ENCODE measurements at regions not wholly inside any gene's neighbourhood (a gene's known extent, or its start where the extent isn't known, plus 50 kb on each side); places are given as distances from the start of the nearest gene placed in this dataset.

DNA sequence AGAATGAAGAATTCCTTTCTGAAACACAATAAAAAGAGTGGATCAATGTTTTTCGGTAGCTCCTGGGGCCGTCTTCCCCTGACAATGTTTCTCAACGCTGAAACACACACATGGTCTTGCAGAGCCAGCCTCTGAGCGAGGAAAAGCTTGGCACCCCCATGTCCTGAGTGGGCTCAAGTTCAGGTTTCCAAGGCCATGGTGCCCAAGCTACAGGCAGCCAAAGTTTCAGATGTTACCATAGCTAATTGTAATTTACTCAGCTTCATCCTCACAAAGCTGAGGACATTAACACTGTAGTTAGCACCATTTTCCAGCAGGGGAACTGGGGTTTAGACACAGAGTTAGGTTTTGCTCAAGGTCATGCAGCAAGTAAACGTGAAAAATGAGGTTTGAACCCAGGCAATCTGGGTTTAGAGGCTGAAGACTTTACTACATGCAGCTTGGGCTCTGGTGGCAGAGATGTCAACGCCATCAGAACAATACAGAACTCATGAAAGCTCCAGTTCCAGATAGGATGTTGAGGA lies 199.1 kb downstream of the TJP1 start:
- H4K20me1 ChIP-seq (ENCODE audit: insufficient read depth, low read length): no peaks in the 10 kb centered on the region
- no peak overlapping the region for H3K56ac ChIP-seq (ENCODE audit: extremely low read depth, insufficient read depth, low read length)
- H2BK5ac ChIP-seq (ENCODE audit: low read depth, low read length, poor library complexity, severe bottlenecking): no peak overlapping the region
- 90% methylated on average over 2 of the region's 6 CpGs; no CpG with 5 or more reads in 1 of the 2 experiments for WGBS, 2 experiments (ENCODE audit: extremely low coverage in 2 of 2, insufficient read length in 1 of 2)
- H3K4me2 ChIP-seq (ENCODE audit: low read depth, low read length): no peak overlapping the region
- H4K5ac ChIP-seq (ENCODE audit: low read depth, low read length): no peak overlapping the region
- intact Hi-C loops (cut with micrococcal nuclease) (no loop called here), dilution Hi-C loops (cut with HindIII; ENCODE audit: low sequenced_read_pairs, unreplicated experiment) (no loop called here), in situ Hi-C loops (cut with MboI; ENCODE audit: low sequenced_read_pairs) (no loop called here)
- H3K14ac ChIP-seq (replicated peaks; ENCODE audit: low read depth, low read length): no peak overlapping the region
- ChIA-PET CTCF (interaction anchor here (1.0 to 1.2 kb wide), 2 partner anchors 8 to 10 kb away, joined by 3 to 4 read pairs; no protein-coding TSS in a partner anchor), POLR2A (ENCODE audit: unreplicated experiment) (no interaction called here)
- H2AFZ ChIP-seq (replicated peaks; ENCODE audit: low read length, poor library complexity): no peak overlapping the region
- no peak overlapping the region for H3K4ac ChIP-seq (ENCODE audit: low read depth, low read length)
- no peak overlapping the region for H2AK5ac ChIP-seq (ENCODE audit: low read depth, low read length)
- H3K9me3 ChIP-seq (ENCODE audit: control insufficient read depth, insufficient read depth, low read length): no peaks in the 10 kb centered on the region
- H3K23ac ChIP-seq (ENCODE audit: low read depth, low read length): no peak overlapping the region
- H2BK20ac ChIP-seq (ENCODE audit: low read depth, low read length): no peak overlapping the region
- H3K4me3 ChIP-seq (ENCODE audit: insufficient read depth, low read depth, low read length): no peak overlapping the region
- no peak overlapping the region for H3K9ac ChIP-seq (ENCODE audit: low read depth, low read length)
- no peaks in the 10 kb centered on the region for H3K9me1 ChIP-seq (ENCODE audit: insufficient read depth, low read length)
- no peak overlapping the region for H2BK15ac ChIP-seq (ENCODE audit: low read depth, low read length)
- no peak overlapping the region for H3K18ac ChIP-seq (ENCODE audit: low read depth, low read length)
- DNase-seq (no peak), ATAC-seq (ENCODE audit: low read depth) (no peak)
- no peak overlapping the region for H2AK9ac ChIP-seq (replicated peaks; ENCODE audit: low read depth, low read length, poor library complexity)
- H3K36me3 ChIP-seq (ENCODE audit: control insufficient read depth, insufficient read depth, low read length): no peaks in the 10 kb centered on the region
- H4K91ac ChIP-seq (ENCODE audit: insufficient read depth, low read depth, low read length): no peak overlapping the region
- no peak overlapping the region for H2BK120ac ChIP-seq (ENCODE audit: low read depth, low read length)
- BruUV-seq (replicated peaks): no TSS peak
- H3K27ac ChIP-seq (ENCODE audit: insufficient read depth, low read length): no peak overlapping the region
- TF ChIP-seq RCOR1 (IDR thresholded peaks at IDR 0.05; ENCODE audit: insufficient replicate concordance, low read length) (no peak), RAD21 (IDR thresholded peaks at IDR 0.05; ENCODE audit: low read length) (no peak), BHLHE40 (IDR thresholded peaks at IDR 0.05; ENCODE audit: low read depth, low read length) (no peak), FOS (IDR thresholded peaks at IDR 0.05; ENCODE audit: low read depth, low read length) (no peak), SMC3 (IDR thresholded peaks at IDR 0.05; ENCODE audit: low read depth, low read length) (no peak), MAFK (IDR thresholded peaks at IDR 0.05; ENCODE audit: low read depth, low read length) (no peak), POLR2A (IDR thresholded peaks at IDR 0.05; ENCODE audit: low read depth, low read length) (no peak), RFX5 (IDR thresholded peaks at IDR 0.05; ENCODE audit: low read depth, low read length) (no peak), MAZ (IDR thresholded peaks at IDR 0.05; ENCODE audit: borderline replicate concordance, low read depth, low read length) (no peak), MXI1 (IDR thresholded peaks at IDR 0.05; ENCODE audit: borderline replicate concordance, low read depth, low read length) (no peak), NFE2L2 (IDR thresholded peaks at IDR 0.05; ENCODE audit: low read depth, low read length) (no peak), CHD1 (IDR thresholded peaks at IDR 0.05; ENCODE audit: low read depth, low read length) (no peak), CEBPB (IDR thresholded peaks at IDR 0.05; ENCODE audit: low read depth, low read length) (no peak)
- TF ChIP-seq, protein P1, sequence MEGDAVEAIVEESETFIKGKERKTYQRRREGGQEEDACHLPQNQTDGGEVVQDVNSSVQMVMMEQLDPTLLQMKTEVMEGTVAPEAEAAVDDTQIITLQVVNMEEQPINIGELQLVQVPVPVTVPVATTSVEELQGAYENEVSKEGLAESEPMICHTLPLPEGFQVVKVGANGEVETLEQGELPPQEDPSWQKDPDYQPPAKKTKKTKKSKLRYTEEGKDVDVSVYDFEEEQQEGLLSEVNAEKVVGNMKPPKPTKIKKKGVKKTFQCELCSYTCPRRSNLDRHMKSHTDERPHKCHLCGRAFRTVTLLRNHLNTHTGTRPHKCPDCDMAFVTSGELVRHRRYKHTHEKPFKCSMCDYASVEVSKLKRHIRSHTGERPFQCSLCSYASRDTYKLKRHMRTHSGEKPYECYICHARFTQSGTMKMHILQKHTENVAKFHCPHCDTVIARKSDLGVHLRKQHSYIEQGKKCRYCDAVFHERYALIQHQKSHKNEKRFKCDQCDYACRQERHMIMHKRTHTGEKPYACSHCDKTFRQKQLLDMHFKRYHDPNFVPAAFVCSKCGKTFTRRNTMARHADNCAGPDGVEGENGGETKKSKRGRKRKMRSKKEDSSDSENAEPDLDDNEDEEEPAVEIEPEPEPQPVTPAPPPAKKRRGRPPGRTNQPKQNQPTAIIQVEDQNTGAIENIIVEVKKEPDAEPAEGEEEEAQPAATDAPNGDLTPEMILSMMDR (conservative IDR thresholded peaks at IDR 0.05; ENCODE audit: low read depth, low read length): no peak
- TF ChIP-seq, protein P2, sequence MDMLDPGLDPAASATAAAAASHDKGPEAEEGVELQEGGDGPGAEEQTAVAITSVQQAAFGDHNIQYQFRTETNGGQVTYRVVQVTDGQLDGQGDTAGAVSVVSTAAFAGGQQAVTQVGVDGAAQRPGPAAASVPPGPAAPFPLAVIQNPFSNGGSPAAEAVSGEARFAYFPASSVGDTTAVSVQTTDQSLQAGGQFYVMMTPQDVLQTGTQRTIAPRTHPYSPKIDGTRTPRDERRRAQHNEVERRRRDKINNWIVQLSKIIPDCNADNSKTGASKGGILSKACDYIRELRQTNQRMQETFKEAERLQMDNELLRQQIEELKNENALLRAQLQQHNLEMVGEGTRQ (IDR thresholded peaks at IDR 0.05; ENCODE audit: low read depth, low read length): no peak
- TF ChIP-seq, protein P3, sequence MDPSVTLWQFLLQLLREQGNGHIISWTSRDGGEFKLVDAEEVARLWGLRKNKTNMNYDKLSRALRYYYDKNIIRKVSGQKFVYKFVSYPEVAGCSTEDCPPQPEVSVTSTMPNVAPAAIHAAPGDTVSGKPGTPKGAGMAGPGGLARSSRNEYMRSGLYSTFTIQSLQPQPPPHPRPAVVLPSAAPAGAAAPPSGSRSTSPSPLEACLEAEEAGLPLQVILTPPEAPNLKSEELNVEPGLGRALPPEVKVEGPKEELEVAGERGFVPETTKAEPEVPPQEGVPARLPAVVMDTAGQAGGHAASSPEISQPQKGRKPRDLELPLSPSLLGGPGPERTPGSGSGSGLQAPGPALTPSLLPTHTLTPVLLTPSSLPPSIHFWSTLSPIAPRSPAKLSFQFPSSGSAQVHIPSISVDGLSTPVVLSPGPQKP (IDR thresholded peaks at IDR 0.05; ENCODE audit: borderline replicate concordance, low read depth, low read length): no peak
- no peak overlapping the region for H4K8ac ChIP-seq (ENCODE audit: low read depth in 2 of 2, low read length in 2 of 2)
- H3K4me1 ChIP-seq (ENCODE audit: control insufficient read depth, insufficient read depth, low read length): no peaks in the 10 kb centered on the region
- H3K79me1 ChIP-seq (ENCODE audit: low read depth in 1 of 2, low read length in 2 of 2): no peaks in the 10 kb centered on the region
- no peaks in the 10 kb centered on the region; the same call in 1 of the 2 replicates for H3K27me3 ChIP-seq (ENCODE audit: control insufficient read depth, insufficient read depth, low read length)
